ENCODE measurements at regions not wholly inside any gene's neighbourhood (a gene's known extent, or its start where the extent isn't known, plus 50 kb on each side); places are given as distances from the start of the nearest gene placed in this dataset.

- TF ChIP-seq, protein P1, sequence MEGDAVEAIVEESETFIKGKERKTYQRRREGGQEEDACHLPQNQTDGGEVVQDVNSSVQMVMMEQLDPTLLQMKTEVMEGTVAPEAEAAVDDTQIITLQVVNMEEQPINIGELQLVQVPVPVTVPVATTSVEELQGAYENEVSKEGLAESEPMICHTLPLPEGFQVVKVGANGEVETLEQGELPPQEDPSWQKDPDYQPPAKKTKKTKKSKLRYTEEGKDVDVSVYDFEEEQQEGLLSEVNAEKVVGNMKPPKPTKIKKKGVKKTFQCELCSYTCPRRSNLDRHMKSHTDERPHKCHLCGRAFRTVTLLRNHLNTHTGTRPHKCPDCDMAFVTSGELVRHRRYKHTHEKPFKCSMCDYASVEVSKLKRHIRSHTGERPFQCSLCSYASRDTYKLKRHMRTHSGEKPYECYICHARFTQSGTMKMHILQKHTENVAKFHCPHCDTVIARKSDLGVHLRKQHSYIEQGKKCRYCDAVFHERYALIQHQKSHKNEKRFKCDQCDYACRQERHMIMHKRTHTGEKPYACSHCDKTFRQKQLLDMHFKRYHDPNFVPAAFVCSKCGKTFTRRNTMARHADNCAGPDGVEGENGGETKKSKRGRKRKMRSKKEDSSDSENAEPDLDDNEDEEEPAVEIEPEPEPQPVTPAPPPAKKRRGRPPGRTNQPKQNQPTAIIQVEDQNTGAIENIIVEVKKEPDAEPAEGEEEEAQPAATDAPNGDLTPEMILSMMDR (IDR thresholded peaks at IDR 0.05; ENCODE audit: insufficient read depth, low read length, poor library complexity, severe bottlenecking): no peak
- H3K27me3 ChIP-seq (ENCODE audit: control insufficient read depth, insufficient read depth, low read length): no peaks in the 10 kb centered on the region
- no peak overlapping the region for H3K4me3 ChIP-seq (ENCODE audit: low read depth, low read length)
- no peaks in the 10 kb centered on the region for H3K36me3 ChIP-seq (ENCODE audit: control insufficient read depth, insufficient read depth, low read length)
- no peak for DNase-seq (ENCODE audit: low read depth)
Measured at GRCh38 chr5:167303582-167303981, 987.9 kb upstream of the WWC1 start.

GRCh38 chr5:167304834-167305469 is 986.5 kb upstream of the WWC1 start:
- TF ChIP-seq, protein P1 (IDR thresholded peaks at IDR 0.05; ENCODE audit: insufficient read depth, low read length, poor library complexity, severe bottlenecking): no peak
- no peak overlapping the region for H3K4me3 ChIP-seq (ENCODE audit: low read depth, low read length)
- H3K36me3 ChIP-seq (ENCODE audit: control insufficient read depth, insufficient read depth, low read length): no peaks in the 10 kb centered on the region
- no peak for DNase-seq (ENCODE audit: low read depth)
- H3K27me3 ChIP-seq (ENCODE audit: control insufficient read depth, insufficient read depth, low read length): no peaks in the 10 kb centered on the region

DNA sequence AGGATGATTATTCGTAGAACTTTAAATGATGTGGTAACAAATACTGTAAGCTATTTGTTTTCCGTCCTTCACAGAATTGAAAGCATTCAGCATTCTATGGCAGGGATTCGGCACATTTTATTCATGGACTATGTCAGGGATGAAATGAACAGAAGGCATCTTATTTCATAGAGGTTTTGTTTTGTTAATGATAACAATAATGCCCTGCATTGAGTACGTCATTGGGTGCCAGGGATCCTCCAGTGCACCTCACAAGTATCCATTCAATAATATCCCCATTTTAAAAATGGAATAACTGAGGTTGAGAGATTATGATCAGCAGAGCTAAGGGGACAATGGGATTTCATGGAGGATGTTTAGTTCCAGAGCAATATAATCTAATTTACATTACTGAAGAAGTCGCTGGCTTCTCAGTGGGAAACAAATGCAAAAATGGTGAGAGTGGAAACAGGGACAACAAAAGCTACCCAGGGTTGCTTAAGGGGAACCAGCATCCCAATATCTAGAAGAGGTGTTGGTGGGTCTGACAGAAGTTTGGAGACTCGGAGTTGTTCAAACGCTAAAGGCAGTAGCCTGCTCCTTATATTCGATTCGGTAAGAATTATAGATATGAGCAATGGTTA is 985.7 kb upstream of the WWC1 start:
- DNase-seq (ENCODE audit: low read depth): no peak
- TF ChIP-seq, protein P1 (IDR thresholded peaks at IDR 0.05; ENCODE audit: insufficient read depth, low read length, poor library complexity, severe bottlenecking): no peak
- Histone ChIP-seq H3K27me3 (ENCODE audit: control insufficient read depth, insufficient read depth, low read length) (no peaks in the 10 kb centered on the region), H3K4me3 (ENCODE audit: low read depth, low read length) (no peak overlapping the region), H3K36me3 (ENCODE audit: control insufficient read depth, insufficient read depth, low read length) (no peaks in the 10 kb centered on the region)

GRCh38 chr5:167307042-167307441 is 984.4 kb upstream of the WWC1 start:
- Histone ChIP-seq H3K36me3 (ENCODE audit: control insufficient read depth, insufficient read depth, low read length) (no peaks in the 10 kb centered on the region), H3K27me3 (ENCODE audit: control insufficient read depth, insufficient read depth, low read length) (no peaks in the 10 kb centered on the region), H3K4me3 (ENCODE audit: low read depth, low read length) (no peak overlapping the region)
- DNase-seq (ENCODE audit: low read depth): no peak
- TF ChIP-seq, protein P1 (IDR thresholded peaks at IDR 0.05; ENCODE audit: insufficient read depth, low read length, poor library complexity, severe bottlenecking): no peak

- no peaks in the 10 kb centered on the region for H3K36me3 ChIP-seq (ENCODE audit: control insufficient read depth, insufficient read depth, low read length)
- no peak overlapping the region for H3K4me3 ChIP-seq (ENCODE audit: low read depth, low read length)
- no peak for DNase-seq (ENCODE audit: low read depth)
- TF ChIP-seq, protein P1 (IDR thresholded peaks at IDR 0.05; ENCODE audit: insufficient read depth, low read length, poor library complexity, severe bottlenecking): no peak
- H3K27me3 ChIP-seq (ENCODE audit: control insufficient read depth, insufficient read depth, low read length): no peaks in the 10 kb centered on the region
Measured at GRCh38 chr5:167308466-167308865, 983.0 kb upstream of the WWC1 start.

Data from kidney epithelial cell (primary cell).